SH-SY5Y (cell line): ENCODE measurements at regions not wholly inside any gene's neighbourhood (a gene's known extent, or its start where the extent isn't known, plus 50 kb on each side); places are given as distances from the start of the nearest gene placed in this dataset.

Source experiments
- GATA2 ChIP-seq: IDR thresholded peaks from 2 replicates; pipeline ENCODE4 v1.6.1; 2011; ENCODE audit warnings: mild to moderate bottlenecking, low read depth, low read length
- GATA3 ChIP-seq: IDR thresholded peaks from 2 replicates; pipeline ENCODE4 v1.6.1; 2011; ENCODE audit warnings: low read depth, mild to moderate bottlenecking, low read length, moderate library complexity

GRCh38 chr5:20604992-20605391 lies 617.0 kb upstream of the CDH18 start:
- TF ChIP-seq GATA3 = no peak
- no peak for TF ChIP-seq GATA2

GRCh38 chr5:20601678-20602100 lies 613.7 kb upstream of the CDH18 start:
- TF ChIP-seq GATA3 = no peak
- no peak for TF ChIP-seq GATA2

DNA sequence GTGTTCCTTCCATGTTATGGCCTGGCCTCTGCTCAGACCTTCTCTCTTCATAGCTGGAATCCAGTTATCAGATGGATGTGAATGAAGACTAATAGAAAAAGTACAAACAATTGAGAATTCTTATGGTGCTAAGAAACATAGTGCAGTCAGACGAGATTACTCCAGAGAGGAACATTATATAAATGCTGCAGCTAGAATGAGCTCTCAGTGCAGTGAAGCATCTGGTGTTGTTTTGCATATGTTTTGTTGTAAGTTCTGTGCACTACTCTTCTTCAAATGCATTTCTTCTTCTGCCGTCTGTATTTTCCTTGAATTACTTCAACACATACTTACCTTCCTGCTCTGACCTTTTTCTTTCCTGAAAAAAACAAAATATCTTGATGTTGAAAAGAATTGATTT lies 602.4 kb upstream of the CDH18 start:
- TF ChIP-seq GATA3 (no peak), GATA2 (no peak)

- TF ChIP-seq GATA3 = no peak
- no peak for TF ChIP-seq GATA2
These were observed 587.6 kb upstream of the CDH18 start for GRCh38 chr5:20575571-20575970.

DNA sequence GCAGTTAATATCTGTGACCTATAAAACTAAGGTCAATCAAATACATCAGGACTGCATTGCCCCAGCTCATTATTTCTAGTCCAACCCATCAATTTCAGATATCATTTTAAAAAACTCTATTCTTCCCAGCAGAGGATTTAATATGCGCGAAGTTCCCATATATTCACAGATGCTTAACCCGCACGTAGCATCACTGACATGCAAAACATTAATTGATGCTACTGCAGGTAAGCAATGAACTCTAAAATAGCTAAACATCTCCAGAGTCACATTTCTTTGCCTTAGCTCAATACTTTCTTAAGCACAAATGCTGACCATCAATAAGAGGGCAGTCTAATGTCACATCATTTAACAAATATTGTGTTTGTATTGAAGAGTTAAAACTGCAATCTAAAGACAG lies 586.6 kb upstream of the CDH18 start:
- TF ChIP-seq GATA2 (no peak), GATA3 (no peak)

DNA sequence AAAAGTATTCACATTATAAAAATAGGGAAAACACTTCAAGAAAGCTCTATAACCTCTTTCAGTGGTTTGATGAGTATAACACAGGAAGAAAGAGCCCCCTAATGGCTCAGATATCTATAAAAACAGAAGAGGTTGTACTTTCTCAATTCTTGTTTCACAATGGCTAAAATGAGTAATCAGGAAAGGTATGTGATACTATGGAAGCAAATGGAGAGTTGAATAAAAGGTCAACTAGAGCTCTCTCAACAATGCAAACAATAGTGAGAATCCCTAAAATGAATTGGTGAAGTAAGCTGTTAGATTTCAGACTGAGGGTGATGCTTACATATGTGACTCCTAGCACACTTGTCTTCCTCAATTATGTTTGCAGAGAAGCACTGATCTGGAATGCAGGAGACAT lies 584.6 kb upstream of the CDH18 start:
- TF ChIP-seq GATA2 (no peak), GATA3 (no peak)

DNA sequence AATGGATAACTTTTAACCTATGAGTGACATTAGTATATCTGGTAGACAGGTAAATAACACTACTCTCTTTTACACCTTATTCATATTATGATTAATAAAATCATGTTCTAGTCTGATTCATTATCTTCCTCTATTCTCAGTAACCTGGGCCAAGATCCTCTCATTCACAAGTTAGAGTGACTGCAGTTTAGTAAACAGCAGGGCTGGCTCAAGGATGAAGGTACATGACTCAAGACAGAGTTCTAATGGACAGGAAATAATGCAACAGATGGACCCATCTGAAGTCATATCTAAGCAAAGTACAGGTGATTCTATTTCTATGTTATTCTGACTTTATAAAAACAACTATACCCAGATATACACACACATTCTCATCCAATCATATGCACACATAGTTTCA lies 582.5 kb upstream of the CDH18 start:
- TF ChIP-seq GATA3 (no peak), GATA2 (no peak)

DNA sequence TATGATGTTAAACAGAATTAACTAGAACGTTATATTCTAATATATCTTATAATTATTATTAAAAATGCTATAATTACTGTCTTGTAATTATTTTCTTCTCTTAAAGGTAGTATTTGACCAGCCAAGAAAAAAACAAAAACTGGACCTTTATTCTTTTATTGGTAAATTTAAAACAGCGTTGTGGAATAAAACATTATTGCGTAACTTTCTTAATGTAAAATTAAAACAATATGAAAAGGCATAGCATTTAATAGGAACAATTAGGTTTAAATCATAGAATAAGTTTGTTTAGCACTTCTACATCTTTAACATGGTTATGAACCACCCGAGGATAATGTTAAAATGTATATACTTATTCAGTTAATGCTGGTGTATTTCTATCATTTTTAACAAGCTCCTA lies 574.5 kb upstream of the CDH18 start:
- no peak for TF ChIP-seq GATA2
- no peak for TF ChIP-seq GATA3

DNA sequence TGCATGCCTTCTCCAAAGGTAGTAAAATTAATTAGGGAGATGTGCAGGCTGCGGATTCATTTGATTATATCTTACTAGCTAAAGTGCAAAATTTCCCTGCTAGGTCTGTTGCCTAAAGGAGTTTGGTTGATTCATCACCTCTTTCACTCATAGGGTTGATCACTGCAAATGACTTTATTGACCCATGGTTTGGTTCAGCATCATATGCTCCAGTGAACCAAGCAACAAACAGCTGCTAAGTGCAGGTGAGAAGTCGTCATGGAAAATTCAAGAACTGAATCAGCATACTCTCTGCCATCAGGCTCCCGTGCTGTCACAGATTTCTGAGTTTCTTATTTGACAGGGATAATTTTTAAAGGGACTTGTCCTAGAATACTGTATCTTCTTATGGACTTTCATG lies 571.8 kb upstream of the CDH18 start:
- TF ChIP-seq GATA3 (no peak), GATA2 (no peak)

- TF ChIP-seq GATA3 (no peak), GATA2 (no peak)
These were observed 568.2 kb upstream of the CDH18 start for GRCh38 chr5:20556115-20556763.

- TF ChIP-seq GATA3 (no peak), GATA2 (no peak)
These were observed 567.0 kb upstream of the CDH18 start for GRCh38 chr5:20555034-20555433.

- TF ChIP-seq GATA3 = no peak
- no peak for TF ChIP-seq GATA2
These were observed 566.0 kb upstream of the CDH18 start for GRCh38 chr5:20554001-20554400.

DNA sequence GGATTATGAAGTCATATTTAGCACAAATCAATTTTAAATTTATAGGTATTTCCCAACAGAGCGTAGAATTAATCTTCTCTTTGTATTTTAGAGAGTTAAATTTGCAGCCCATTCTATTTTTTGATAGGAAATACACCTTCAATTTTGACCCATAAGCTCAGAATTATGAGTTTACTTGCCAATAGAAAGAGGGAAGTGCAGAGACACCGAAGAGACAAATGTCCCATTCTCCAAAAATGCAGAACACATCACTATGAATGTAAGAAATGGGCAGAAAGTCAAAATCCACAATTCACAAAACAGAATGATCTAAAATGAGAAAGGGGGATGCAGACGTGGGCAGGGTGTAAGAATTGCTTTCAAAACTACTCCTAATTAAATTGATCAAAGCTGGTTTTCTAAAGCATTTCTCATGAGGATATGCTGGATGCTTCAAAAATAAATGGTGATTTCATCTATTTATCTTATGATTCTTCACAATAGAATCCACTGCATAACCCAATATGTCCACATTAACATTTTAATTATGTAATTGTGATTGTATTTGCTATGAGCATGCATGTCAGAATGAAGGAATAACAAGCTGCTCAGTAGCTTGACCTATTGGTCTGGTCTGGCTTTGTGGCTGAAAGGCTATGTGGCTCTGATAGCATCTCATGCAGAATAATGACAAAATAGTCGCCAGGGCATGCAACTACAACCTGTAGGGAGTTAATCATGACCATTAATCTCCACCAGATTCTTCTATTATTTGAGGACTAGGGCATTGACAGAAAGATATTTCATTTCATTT lies 550.1 kb upstream of the CDH18 start:
- TF ChIP-seq GATA3 (no peak), GATA2 (no peak)

DNA sequence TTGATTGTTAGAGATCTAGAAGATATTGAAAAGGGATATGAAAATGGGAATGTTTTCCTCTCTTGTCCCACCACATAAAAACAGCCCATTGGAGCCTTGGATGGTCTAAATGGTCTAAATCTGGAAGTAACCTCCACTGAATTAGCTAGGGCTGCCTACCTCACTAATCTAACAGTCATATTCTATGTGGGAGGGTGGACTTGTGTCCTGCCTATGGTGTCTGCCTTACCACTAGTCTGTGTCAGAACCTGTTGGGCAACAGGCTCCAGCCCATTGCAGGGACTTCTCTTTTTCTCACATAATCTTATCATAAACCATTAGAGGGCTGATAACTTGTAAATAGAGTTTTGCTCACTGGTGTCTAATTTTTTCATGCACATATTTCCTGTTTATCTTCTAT lies 548.8 kb upstream of the CDH18 start:
- no peak for TF ChIP-seq GATA2
- TF ChIP-seq GATA3 = no peak

- no peak for TF ChIP-seq GATA3
- TF ChIP-seq GATA2 = no peak
These were observed 548.3 kb upstream of the CDH18 start for GRCh38 chr5:20536341-20536740.
